Cardiac fibroblast (primary cell): ENCODE measurements at regions not wholly inside any gene's neighbourhood (a gene's known extent, or its start where the extent isn't known, plus 50 kb on each side); places are given as distances from the start of the nearest gene placed in this dataset.

Source experiments
- DNase-seq, 2 donors: peaks; one replicate each; pipeline versions ENCODE4 v3.0.0 to v3.0.0-alpha.2; 2010; ENCODE audit warnings: low read depth in 2 of 2
- H3K4me3 ChIP-seq, 2 donors: replicated peaks in 1 of 2; 1 replicate in 1 of 2; 2 replicates in 1 of 2; pipeline ENCODE4 v1.5.1; 2011; ENCODE audit warnings: low read depth in 2 of 2, low read length in 2 of 2, mild to moderate bottlenecking in 2 of 2, moderate library complexity in 1 of 2
- CTCF ChIP-seq: IDR thresholded peaks from one replicate; pipeline ENCODE4 v1.5.1; 2011; ENCODE audit warnings: low read depth, mild to moderate bottlenecking, low read length, inconsistent platforms

GRCh38 chr7:96501318-96501717 is 179.4 kb upstream of the SLC25A13 start:
- H3K4me3 ChIP-seq = no peak overlapping the region
- no peak for TF ChIP-seq CTCF
- DNase-seq = no peak

DNA sequence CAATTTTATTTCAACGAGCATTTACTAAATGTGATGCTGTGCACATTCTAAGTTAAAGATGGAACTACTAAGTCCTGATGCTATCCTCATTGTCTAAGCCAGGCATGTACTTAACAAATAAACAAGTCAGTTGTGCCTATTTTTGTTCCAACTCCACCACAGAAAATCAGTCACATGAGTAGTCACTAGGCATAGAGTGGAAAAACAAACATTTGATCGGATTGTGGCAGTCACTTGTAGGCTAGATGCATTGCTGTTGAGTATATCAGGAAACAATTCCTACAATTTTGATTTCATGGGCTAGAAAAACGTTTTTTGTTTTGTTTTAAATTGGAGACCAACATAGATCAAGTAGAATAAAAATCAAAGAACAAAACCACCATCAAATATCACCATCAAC is 177.6 kb upstream of the SLC25A13 start:
- no peak overlapping the region for H3K4me3 ChIP-seq
- DNase-seq = no peak
- no peak for TF ChIP-seq CTCF

- H3K4me3 ChIP-seq = no peak overlapping the region
- no peak for DNase-seq
- TF ChIP-seq CTCF = no peak
Measured at GRCh38 chr7:96497567-96497966, 175.7 kb upstream of the SLC25A13 start.

DNA sequence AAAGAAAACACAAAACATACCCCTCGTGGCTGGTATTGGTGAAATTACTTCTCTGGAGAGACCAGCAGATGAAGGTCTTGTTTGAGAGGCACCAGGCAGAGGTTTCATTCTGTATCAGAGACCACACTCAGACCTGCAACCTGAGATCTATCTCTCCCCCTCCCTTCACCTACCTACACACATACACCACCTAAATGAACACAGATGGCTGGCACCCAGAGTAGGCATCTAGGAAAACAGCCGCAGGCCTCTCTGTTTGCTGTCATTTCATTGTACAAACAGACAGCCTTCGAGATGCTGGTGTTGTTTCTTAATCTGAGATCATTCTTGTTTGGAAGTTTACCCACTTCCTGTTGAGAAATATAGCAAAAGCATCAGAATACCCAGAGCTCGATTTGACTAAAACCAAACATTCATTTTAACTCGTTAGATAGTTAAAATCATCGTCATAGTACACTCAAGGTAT is 173.9 kb upstream of the SLC25A13 start:
- H3K4me3 ChIP-seq = no peak overlapping the region
- TF ChIP-seq CTCF = no peak
- DNase-seq = no peak

GRCh38 chr7:96486681-96487080 is 164.8 kb upstream of the SLC25A13 start:
- no peak for TF ChIP-seq CTCF
- DNase-seq = no peak
- H3K4me3 ChIP-seq = no peak overlapping the region

GRCh38 chr7:96484845-96485244 is 162.9 kb upstream of the SLC25A13 start:
- no peak for DNase-seq
- no peak overlapping the region for H3K4me3 ChIP-seq
- TF ChIP-seq CTCF = no peak

DNA sequence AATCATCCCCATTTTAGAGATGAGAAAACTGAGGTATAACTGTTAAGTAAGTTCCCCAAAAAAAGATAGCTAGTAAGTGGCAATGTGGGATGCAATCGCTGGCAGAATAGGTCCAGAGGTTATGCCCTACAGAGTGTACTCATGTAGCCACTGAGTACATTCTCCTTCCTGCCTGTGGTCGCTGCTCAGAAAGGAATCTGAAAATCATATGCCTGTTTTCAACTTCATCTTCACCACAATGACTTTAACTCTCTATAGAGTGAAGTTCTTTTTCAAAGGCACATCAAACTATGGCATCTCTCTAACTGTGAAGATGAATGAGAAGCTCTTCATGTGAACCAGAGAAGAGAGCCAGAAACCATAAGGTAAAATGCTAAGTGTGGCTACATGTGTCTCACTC is 162.2 kb upstream of the SLC25A13 start:
- TF ChIP-seq CTCF = no peak
- no peak for DNase-seq
- no peak overlapping the region for H3K4me3 ChIP-seq
